Brain microvascular endothelial cell (primary cell): ENCODE measurements at regions not wholly inside any gene's neighbourhood (a gene's known extent, or its start where the extent isn't known, plus 50 kb on each side); places are given as distances from the start of the nearest gene placed in this dataset.

Experiments used
- DNase-seq: peaks from one replicate; pipeline ENCODE4 v3.0.0-alpha.2; 2020
- H3K27ac ChIP-seq: fragments of 250-450 bp; sonication (Bioruptor Pico); 2 replicates; pipeline ENCODE4 v1.5.1; 2020; ENCODE audit warnings: mild to moderate bottlenecking, moderate library complexity
- H3K27me3 ChIP-seq: fragments of 250-450 bp; sonication (Bioruptor Pico); replicated peaks from 2 replicates; pipeline ENCODE4 v1.5.1; 2020; ENCODE audit warnings: mild to moderate bottlenecking
- H3K36me3 ChIP-seq: fragments of 250-450 bp; sonication (Bioruptor Pico); replicated peaks from 2 replicates; pipeline ENCODE4 v1.5.1; 2020; ENCODE audit warnings: mild to moderate bottlenecking
- H3K4me3 ChIP-seq: 2 replicates; pipeline ENCODE4 v1.5.1; 2011; ENCODE audit warnings: low read depth, mild to moderate bottlenecking, control low read depth, low read length, moderate library complexity
- in situ Hi-C: cut with HindIII; loops from 2 replicates; pipeline ENCODE4 v1.10.0; 2017; ENCODE audit warnings: low sequenced_read_pairs, low pct_ligation_motif_present
- TF ChIP-seq, protein P1 (sequence below): IDR thresholded peaks from 2 replicates; pipeline ENCODE4 v1.5.1; 2011; ENCODE audit warnings: low read depth, mild to moderate bottlenecking, moderate library complexity, low read length, control low read depth, inconsistent platforms; ENCODE audit errors: missing control alignments

DNA sequence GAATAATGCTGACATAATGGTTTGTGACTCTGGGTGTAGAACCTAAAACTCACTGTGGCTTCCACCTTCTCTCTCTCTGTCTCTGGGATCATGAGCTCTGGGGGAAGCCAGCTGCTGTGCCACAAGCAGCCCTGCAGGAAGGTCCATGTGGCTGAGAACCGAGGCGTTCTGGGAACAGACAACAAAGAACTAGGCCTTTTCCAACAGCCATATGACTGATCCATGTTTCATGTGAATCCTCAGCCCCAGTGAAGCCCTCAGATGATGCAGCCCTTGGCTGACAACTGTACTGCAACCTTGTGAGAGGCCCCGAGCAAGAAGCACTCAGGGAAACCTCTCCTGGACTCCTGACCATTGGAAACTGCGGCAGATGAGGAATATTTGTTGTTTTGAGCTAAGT, 56.6 kb downstream of the HLA-G start:
- in situ Hi-C loops = no loop called here
- Histone ChIP-seq H3K36me3 (no peaks in the 10 kb centered on the region), H3K27ac (no peak overlapping the region), H3K4me3 (no peak overlapping the region), H3K27me3 (peaks cover 6% of the 10 kb centered on the region)
- DNase-seq = no peak
- TF ChIP-seq, protein P1, sequence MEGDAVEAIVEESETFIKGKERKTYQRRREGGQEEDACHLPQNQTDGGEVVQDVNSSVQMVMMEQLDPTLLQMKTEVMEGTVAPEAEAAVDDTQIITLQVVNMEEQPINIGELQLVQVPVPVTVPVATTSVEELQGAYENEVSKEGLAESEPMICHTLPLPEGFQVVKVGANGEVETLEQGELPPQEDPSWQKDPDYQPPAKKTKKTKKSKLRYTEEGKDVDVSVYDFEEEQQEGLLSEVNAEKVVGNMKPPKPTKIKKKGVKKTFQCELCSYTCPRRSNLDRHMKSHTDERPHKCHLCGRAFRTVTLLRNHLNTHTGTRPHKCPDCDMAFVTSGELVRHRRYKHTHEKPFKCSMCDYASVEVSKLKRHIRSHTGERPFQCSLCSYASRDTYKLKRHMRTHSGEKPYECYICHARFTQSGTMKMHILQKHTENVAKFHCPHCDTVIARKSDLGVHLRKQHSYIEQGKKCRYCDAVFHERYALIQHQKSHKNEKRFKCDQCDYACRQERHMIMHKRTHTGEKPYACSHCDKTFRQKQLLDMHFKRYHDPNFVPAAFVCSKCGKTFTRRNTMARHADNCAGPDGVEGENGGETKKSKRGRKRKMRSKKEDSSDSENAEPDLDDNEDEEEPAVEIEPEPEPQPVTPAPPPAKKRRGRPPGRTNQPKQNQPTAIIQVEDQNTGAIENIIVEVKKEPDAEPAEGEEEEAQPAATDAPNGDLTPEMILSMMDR = no peak

DNA sequence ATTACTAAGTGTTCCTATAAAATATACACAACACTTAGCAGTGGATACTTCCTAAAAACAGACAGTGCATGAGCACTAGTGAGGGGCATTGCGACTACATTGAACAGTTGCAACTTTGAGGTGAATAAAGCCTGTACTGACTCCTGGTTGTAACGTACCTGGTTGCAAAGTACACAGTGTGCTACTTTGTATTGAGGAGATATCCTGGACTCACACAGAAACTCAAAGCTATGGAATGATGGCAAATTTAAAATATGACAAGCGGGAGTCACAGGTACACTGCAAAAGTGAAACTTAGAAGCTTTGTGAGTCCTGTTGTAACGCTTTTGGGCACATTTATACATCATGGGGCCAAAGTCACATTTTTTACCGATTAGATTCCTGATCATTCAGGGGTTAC, 55.6 kb upstream of the HLA-A start:
- TF ChIP-seq, protein P1 = no peak
- in situ Hi-C loops = no loop called here
- Histone ChIP-seq H3K27ac (no peak overlapping the region), H3K27me3 (peaks cover 6% of the 10 kb centered on the region), H3K36me3 (no peaks in the 10 kb centered on the region), H3K4me3 (no peak overlapping the region)
- no peak for DNase-seq

DNA sequence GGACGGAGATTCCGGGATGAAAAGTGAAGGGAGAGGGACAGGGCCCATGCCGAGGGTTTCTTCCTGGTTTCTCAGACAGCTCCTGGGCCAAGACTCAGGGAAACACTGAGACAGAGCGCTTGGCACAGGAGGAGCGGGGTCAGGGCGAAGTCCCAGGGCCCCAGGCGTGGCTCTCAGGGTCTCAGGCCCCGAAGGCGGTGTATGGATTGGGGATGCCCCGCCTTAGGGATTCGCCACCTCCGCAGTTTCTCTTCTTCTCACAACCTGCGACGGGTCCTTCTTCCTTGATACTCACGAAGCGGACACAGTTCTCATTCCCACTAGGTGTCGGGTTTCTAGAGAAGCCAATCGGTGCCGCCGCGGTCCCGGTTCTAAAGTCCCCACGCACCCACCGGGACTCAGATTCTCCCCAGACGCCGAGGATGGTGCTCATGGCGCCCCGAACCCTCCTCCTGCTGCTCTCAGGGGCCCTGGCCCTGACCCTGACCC, 55.0 kb upstream of the HLA-A start:
- Histone ChIP-seq H3K27me3 (peaks cover 6% of the 10 kb centered on the region), H3K4me3 (peak overlapping the region; percentile 57), H3K27ac (no peak overlapping the region), H3K36me3 (no peaks in the 10 kb centered on the region)
- TF ChIP-seq, protein P1 = no peak
- no peak for DNase-seq
- in situ Hi-C loops = no loop called here

DNA sequence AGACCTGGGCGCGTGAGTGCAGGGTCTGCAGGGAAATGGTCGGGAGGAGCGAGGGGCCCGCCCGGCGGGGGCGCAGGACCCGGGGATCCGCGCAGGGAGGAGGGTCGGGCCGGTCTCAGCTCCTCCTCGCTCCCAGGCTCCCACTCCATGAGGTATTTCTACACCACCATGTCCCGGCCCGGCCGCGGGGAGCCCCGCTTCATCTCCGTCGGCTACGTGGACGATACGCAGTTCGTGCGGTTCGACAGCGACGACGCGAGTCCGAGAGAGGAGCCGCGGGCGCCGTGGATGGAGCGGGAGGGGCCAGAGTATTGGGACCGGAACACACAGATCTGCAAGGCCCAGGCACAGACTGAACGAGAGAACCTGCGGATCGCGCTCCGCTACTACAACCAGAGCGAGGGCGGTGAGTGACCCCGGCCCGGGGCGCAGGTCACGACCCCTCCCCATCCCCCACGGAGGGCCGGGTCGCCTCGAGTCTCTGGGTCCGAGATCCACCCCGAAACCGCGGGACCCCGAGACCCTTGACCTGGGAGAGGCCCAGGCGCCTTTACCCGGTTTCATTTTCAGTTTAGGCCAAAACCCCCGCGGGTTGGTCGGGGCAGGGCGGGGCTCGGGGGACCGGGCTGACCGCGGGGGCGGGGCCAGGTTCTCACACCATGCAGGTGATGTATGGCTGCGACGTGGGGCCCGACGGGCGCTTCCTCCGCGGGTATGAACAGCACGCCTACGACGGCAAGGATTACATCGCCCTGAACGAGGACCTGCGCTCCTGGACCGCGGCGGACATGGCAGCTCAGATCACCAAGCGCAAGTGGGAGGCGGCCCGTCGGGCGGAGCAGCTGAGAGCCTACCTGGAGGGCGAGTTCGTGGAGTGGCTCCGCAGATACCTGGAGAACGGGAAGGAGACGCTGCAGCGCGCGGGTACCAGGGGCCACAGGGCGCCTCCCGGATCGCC, 54.2 kb upstream of the HLA-A start:
- Histone ChIP-seq H3K27me3 (peaks cover 6% of the 10 kb centered on the region), H3K27ac (no peak overlapping the region), H3K36me3 (no peaks in the 10 kb centered on the region), H3K4me3 (peak overlapping the region; percentile 57)
- peak; percentile 6 for DNase-seq
- TF ChIP-seq, protein P1 = no peak
- in situ Hi-C loops = no loop called here
